HG03558 (cell line): ENCODE measurements at regions not wholly inside any gene's neighbourhood (a gene's known extent, or its start where the extent isn't known, plus 50 kb on each side); places are given as distances from the start of the nearest gene placed in this dataset.

Source experiments
- ATAC-seq: cut with Tn5 transposase; IDR thresholded peaks from one replicate; pipeline ENCODE4 v1.9.1; 2021; ENCODE audit warnings: moderate number of reproducible peaks; ENCODE audit not compliant: unreplicated experiment; ENCODE audit errors: extremely low read depth

DNA sequence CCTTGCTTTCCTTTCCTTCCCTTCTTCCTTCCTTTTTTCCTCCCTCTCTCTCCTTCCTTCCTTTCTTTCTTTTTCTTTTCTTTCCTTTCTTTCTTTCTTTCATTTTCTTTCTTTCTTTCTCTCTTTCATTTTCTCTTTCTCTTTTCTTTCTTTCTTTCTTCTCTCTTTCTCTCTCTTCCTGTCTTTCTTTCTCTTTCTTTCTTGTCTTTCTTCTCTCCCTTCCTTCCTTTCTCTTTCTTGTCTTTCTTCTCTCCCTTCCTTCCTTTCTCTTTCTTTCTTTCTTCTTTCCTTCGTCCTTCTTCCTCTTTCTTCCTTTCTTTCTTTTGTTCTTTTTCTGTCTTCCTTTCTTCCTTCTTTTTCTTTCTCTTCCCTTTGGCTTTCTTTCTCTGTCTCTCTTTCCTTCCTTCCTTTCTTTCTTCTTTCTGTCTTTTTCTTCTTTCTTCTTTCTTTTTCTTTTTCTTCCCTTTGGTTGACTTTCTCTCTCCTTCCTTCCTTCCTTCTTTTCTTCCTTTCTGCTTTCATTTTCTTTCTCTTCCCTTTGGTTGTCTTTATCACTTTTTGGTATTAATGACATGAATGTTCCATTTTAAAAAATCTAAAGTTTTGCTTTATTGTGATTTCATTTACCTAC, 496.4 kb upstream of the CBLB start:
- ATAC-seq: no peak

DNA sequence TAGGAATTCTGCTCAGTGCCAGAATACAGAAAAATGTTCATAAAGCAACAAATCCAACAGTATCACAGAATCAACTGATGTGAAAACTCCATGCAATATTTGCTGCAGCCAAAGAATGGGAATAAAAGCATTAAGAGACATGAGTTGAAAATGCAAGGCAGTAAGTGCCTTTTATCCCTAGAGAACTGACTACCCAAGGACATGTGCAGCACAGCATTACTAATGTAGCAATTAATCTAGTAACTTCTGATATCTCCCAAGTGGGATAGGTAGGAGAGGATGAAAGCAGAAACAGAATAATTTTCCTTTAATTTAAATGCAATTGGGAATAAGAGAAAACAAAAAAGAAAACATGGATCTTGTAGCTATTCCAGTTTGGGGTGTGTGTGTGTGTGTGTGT, 497.5 kb upstream of the CBLB start:
- no peak for ATAC-seq

DNA sequence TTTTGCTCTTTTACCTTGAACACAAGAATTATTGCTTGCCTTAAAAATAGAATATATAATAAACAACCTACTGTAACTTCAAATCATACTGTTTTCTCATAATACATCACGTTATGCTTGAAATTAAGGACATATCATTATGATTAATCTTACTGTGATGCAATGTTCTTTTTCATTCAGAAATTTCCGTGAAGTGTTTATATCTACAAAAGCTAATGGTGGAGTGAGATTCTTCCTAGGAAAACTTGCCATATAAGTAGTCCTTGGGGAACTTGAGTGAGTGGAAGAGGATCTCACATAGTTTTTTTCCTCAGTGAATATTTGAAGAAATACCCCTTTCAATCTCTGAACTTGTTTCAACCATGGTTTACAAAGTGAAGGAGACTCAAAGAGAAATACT, 498.7 kb upstream of the CBLB start:
- ATAC-seq: no peak

DNA sequence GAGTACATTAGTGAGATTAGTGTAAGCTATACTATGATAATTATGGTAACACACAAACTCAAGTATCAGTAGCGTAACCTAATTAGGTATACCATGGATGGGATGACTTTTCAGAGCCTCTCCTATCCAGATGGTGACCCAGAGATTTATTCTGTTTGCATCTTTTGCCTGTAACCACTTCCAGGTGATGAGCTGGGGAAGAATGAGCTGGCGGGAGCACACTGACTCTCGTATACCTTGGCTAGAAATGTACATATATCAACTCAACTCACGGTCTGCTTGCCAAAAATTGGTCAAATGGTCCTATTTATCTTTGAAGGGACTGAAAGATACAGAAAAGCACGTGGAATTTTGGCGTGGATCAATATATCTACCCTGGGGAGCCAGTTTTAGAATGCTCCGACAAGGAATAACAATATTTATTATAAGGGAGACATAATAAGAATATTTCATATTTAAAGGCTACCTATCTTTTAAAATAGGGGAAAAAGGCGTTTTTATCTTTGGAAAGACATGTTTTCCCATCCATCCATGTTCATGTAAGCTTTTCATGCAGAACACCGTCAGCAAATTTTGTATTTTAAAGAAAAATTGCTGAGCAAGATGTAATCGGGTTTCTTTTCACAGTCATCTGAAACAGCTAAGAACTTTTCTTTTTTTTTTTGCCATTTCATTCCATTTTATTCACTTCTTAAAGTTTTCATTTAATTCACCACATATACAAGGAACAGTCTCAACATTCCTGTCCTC, 502.6 kb upstream of the CBLB start:
- no peak for ATAC-seq

DNA sequence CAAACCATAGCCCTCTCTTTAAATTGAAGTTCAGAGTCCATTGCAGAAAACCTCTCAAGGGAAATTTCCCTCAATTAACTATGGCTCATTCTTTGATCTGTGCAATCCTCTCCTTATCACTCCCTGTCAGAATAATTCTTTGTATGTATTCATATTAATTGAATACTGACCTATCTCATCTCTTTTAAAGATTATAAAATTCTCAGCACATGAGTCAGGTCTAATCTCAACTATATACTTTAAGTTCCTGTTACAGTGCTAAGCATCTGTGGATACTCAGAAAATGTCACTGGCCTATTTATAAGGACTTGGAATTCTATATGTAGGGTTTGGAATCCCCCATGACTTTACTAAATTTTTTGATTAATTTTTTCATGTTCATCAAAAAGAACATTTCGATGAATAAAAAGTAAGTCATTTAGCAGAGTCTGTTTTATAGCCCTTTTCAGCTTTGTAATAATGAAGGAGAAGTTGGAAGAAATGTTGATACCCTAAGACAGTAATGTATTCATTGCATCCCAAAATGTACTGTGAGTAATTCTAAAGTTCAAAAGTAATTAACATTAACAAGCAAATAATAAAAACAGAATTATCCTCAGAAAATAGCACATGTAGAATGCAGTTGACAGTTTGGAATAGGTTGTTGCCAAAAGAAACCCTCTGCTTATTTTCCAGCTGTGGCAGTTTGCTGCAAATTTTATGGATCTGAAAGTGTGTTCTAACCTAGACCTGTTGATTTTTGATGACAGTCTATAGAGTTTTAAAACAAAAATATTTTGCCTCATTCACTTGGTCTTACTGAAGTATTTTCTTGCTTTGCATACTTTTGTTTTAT, 503.4 kb upstream of the CBLB start:
- no peak for ATAC-seq

DNA sequence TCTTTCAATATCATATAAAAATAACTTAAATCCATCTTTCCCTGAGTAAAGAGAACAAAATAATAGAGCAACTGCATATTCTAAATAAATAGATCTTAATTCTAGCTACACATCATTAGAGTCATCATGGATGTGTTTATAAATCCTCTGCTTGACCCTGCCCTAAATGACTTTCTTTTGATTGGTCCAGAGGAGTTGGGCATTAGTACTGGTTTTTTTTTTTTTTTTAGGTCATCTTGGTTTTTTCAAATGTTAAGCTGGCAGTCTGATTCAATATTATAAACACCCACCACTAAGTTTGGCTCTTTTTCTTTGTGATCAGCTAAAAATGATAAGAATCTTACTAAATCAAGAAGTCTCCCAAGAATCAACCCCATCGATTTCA, 504.0 kb upstream of the CBLB start:
- no peak for ATAC-seq

DNA sequence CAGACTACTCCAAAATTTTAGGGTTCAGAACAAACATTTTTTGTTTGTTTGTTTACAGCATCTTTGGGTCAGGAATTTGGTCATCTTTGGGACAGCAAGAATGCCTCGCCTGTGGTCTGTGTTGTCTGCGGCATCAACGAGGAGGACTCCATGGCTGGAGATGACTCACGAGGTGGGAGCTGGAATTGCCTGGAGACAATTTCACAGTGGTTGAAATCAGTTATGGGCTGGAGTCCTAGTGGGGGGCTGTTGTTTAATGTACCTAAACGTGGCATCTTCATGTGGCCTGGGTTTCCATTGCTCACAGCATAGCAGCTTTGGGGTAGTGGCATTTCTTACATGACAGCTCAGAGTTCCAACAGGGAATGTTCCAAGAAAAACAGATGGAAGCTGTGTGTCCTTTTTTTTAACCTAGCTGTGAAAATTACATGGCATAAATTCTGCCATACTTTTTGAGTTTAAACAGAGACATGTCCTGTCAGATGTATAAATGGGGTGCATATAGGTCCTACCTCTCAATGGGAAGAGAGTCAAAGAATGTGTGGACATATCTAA, 507.3 kb upstream of the CBLB start:
- ATAC-seq: no peak

DNA sequence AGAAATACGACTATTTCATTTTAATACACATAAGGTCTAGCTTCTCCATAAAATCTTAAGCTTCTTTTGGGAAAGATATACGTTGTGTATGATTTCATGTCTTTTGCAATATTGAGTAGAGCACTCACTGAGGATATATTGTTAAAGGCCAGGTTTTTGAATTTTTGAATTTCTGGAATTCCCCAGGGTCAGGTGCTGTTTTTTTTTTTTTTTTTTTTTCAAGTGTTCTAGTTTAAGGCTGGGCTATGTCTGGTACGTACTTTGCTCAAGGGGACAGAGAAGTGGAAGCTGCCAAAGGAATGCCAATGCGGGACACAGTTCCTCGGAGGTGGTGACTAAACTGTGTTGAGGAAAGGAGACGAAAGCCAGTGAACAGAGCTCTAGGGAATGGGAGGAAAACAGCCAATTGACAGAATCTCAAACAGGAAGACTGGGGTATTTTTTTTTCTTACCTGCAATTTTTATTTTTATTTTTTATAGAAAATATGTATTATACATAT, 510.5 kb upstream of the CBLB start:
- no peak for ATAC-seq

DNA sequence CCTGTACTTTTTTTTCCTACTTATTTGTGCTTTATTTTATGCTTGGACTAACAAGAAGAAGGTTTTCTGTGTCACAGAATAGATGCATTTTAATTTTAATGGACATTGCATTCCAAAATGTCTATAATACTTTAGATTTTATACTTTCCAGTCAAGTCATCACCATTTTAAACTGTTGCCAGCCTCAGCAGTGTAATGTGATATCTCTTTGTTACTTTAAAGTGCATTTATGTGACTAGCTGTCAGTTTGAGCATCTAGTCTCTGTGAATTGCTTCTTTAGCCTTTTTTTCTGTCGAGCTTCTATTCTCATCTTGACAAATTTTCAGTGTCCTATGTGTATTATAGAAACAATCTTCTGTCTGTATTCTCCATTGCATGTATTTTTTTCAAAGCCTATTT, 511.4 kb upstream of the CBLB start:
- no peak for ATAC-seq

DNA sequence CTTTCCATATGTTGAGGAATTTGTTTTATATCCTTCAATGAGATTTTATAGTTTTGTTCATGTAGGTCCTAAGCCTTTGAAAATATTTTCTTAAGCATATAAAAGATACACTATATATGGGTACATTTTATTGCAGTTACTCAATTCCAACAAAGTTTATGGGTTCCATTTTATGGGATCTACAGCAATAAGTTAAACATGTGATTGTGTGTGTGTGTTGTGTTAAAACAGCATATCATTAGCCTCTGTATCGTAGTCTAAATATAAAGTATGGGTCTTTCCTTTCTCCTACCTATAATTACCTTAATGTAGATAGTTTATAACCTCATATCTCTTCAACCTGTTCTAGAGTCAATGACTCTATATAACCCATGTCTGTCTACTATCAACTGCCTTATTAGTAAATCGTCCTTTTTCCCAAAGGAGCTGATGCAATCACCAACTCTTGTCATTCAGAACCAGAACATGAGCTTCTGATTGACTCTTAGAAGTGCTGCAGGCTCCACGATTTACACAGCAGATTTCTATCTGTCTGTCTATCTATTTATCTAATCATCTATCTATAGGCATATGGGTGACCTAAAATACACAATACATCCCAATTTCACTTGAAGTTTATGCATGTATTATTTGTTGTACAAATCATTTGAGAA, 512.6 kb upstream of the CBLB start:
- ATAC-seq: no peak

DNA sequence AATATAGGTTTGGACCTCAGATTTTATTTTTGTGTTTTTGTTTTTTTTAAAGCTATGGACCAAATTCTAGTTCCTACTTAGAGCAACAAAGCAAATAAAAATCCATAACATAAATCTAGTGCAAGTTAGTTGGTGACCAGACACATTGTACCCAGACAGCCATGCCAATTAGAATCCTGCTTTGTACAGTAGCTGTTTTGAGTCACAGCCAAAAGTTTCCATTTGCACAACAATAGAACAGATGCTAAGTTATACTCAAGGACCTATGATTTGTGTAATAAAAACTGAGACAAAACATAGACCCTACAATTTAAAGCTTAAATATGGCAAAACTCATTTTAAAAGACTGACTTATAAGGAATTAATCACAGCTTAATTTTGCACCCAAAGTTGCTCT, 513.1 kb upstream of the CBLB start:
- ATAC-seq: no peak

DNA sequence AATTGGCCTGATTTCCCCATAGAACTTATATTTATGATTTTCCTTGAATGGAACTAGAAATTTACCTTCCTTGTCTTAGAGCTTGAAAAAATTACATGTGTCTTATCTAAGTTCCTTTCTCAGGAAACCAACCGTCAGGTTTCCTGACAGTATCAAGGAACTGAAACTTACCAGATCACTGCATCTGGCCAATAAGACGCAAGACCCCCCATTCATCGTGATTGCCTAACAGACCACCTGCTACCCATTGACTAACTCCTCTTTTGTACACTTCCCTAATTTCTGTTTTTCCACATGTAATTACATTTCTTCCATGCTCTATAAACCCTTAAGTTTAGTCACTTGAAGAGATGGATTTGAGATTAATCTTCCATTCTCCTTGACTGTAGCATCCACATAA, 517.2 kb upstream of the CBLB start:
- no peak for ATAC-seq

DNA sequence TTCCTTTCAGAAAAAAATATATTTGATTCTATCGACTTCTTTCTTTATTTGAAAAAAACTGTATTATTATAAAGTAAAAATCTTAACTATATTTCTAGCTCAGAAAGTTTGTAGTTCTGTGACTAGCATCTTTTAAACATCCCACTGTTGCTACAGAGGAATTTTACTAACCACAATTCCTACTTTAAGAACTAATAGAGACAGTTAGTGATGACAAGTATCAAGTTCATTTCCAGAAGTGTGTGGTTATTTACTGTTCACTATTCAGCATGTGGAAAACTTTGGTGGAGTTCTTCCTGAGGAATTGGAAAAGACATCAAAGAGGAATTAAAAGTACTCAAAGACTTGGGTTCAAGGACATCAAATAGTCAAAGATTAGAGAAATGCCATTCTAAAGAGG, 524.1 kb upstream of the CBLB start:
- ATAC-seq: no peak

DNA sequence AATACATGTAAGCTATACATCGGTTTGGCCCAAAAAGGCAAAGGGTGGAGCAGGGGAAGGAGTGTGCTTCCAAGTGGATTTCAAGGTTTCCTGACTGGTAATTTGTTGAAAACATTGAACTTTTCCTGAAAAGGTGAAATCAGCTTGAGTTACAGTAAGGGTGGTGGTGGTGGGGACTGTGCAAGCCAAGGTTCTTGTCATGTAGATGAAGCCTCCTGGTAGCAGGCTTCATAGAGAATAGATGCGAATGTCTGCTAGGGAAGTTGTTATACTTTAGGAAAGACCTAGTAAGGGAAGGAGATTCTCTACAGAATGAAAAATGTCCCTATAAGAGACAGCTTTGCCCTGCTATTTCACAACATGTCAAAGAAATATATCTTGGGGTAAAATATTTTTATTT, 528.2 kb upstream of the CBLB start:
- no peak for ATAC-seq

DNA sequence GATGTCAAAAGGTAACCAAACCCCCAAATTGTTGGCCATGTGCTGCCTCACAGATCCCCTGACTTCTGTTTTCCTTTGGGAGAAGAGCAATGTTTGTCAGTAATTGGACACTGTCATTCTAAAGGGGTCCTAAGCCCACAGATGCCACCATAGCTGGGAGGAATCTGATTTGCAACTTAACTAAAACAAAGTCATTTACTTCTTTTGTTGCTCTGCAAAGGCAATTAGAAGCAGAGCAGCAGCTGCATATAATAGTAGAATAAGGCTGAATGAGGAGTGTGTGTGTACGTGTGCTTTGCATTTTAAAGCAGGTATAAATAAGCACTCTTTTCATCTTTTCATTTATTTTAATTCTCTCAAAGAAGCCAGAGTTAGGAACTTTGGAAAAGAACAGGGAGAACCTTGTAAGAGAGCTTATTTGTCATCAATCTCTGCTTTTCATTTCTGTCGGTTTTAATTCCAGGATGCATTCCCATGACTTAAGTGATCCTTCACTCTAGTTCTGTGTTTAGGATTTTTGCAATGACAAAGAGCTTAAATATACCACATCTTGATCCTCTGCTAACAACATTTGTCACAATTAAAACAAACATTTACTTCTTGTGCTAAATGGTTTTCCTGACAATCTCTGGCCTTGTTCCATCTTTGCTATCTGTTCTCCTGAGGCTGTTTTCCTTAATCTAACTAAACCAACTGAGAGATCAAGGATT, 530.2 kb upstream of the CBLB start:
- no peak for ATAC-seq

DNA sequence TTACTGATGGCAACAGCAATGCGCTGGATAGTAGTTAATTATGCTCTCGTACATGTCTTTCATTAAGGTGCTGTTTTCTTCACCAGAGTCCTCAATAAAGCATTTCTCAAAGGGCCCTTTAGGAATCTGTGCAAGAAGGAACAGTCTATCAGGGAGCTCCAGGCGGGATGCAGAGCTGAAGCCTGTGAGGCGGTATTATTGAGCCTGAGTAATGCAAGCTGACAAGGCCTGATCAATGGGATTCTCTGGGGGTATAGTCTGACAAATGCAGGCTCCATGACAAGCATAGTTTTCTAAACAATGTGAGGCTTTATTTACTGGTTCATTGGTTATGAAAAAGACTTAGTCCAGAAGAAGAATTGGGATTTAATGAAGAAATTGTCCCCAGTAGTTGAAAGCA, 530.9 kb upstream of the CBLB start:
- ATAC-seq: no peak

DNA sequence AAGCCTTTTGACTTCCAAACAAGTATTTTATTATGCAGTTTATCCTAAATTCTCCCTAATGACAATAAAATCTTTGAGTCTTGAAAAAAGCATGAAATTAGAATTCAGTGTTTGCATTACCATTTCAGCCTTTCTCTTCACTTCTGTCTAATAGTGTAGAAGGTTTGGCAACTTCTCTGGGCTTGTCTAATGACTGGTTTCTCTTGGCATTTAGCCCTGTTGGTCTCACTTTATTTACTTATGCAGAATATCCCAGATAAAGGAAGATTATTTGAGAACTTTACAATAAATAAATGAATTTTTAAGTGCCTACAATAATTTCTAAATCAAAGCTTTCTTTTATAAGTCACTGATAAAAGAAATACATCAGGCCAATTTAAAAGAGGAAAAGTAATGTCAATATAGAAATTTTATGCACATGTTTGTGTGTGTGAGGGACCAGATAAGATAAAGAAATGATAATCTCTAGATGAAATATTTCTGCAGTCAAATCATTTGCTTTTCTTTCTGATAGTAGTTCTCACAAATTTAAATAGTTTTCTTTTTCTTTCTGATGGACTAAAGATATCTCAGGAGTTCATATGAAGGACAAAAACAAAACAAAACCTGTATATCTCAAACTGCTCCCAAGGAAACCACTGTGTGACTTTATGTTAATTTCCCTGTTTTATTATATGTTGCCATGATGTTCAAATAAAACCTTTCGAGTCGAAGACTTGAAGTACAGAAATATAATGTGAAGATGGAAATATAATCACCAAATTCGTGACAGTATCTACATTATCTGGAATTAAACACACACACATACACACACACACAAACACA, 533.1 kb upstream of the CBLB start:
- no peak for ATAC-seq

DNA sequence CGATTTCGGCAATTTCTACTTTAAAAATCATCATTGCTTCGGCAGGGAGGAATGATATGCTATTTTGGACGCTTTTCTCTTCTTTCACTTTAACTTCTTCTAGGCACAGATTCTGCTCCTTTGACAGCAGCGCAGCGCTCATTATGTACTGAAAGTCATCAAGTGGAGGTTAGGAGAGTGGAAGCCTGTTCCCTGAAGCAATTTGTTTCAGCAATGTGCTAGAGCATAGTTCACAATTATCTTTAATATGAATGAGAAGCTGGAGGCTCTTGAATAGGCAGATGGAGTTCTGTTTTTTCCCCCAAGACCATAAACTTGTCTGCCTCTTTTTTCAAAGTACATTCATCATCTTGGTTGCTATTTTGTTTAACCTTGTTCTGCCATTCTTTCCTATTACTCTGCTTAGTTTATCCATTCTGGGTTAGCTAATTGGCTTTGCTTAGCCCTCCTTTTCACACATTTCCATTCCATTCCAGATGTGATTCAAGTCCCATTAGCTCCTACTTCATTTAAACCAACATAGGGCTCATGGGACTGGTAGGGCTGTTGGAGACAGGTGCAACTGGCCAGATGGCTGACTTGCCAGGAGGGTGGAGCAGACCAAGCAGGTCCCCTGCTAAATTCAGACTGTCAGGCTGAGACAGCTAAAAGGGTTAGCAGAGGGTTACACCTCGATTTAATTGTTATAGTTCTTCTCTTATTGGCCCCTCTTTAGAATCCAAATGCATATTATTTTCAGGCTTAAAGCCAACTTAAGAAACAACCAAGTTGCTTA, 534.7 kb upstream of the CBLB start:
- no peak for ATAC-seq
